GM12891 (cell line): ENCODE measurements at regions not wholly inside any gene's neighbourhood (a gene's known extent, or its start where the extent isn't known, plus 50 kb on each side); places are given as distances from the start of the nearest gene placed in this dataset.
"Not testable (repeated sequence)": the region's sequence is repeated elsewhere in the genome, so short reads cannot be mapped to it uniquely, and the experiment has no call there.

ENCODE experiments used
- POLR2A ChIP-seq: IDR thresholded peaks from 2 replicates; pipeline ENCODE4 v1.6.1; 2011; ENCODE audit warnings: low read depth, low read length, control low read depth
- POLR2AphosphoS5 ChIP-seq: IDR thresholded peaks from 2 replicates; pipeline ENCODE4 v1.6.1; 2011; ENCODE audit warnings: low read depth, low read length, control low read depth
- SPI1 ChIP-seq: IDR thresholded peaks from 2 replicates; pipeline ENCODE4 v1.6.1; 2011; ENCODE audit warnings: low read depth, low read length, control low read depth
- TAF1 ChIP-seq: IDR thresholded peaks from 2 replicates; pipeline ENCODE4 v1.6.1; 2011; ENCODE audit warnings: low read depth, low read length, control low read depth

GRCh38 chr7:76895696-76896095 lies 136.5 kb downstream of the SPDYE17 start:
- TF ChIP-seq POLR2A, SPI1, POLR2AphosphoS5, TAF1: not testable (repeated sequence)
